BLaER1 (cell line): ENCODE measurements at regions not wholly inside any gene's neighbourhood (a gene's known extent, or its start where the extent isn't known, plus 50 kb on each side); places are given as distances from the start of the nearest gene placed in this dataset.

Source experiments
- H3K27ac ChIP-seq: shearing (Covaris generic); formaldehyde crosslinking; 2 replicates; pipeline ENCODE4 v1.8.1; 2022
- H3K27me3 ChIP-seq: shearing (Covaris generic); formaldehyde crosslinking; 2 replicates; pipeline ENCODE4 v1.8.1; 2022
- H3K36me3 ChIP-seq: shearing (Covaris generic); formaldehyde crosslinking; 2 replicates; pipeline ENCODE4 v1.8.1; 2022
- H3K4me1 ChIP-seq: shearing (Covaris generic); formaldehyde crosslinking; 2 replicates; pipeline ENCODE4 v1.8.1; 2022
- H3K4me2 ChIP-seq: shearing (Covaris generic); formaldehyde crosslinking; 2 replicates; pipeline ENCODE4 v1.8.1; 2022
- H3K4me3 ChIP-seq: shearing (Covaris generic); formaldehyde crosslinking; 2 replicates; pipeline ENCODE4 v1.8.1; 2022
- H3K9ac ChIP-seq: shearing (Covaris generic); formaldehyde crosslinking; 2 replicates; pipeline ENCODE4 v1.8.1; 2022
- H3K9me3 ChIP-seq: shearing (Covaris generic); formaldehyde crosslinking; 2 replicates; pipeline ENCODE4 v1.8.1; 2022
- H4K20me1 ChIP-seq: shearing (Covaris generic); formaldehyde crosslinking; 2 replicates; pipeline ENCODE4 v1.8.1; 2022
- Cebpa-rat ChIP-seq: shearing (Covaris generic); IDR thresholded peaks from 2 replicates; pipeline ENCODE4 v1.8.1; 2022

DNA sequence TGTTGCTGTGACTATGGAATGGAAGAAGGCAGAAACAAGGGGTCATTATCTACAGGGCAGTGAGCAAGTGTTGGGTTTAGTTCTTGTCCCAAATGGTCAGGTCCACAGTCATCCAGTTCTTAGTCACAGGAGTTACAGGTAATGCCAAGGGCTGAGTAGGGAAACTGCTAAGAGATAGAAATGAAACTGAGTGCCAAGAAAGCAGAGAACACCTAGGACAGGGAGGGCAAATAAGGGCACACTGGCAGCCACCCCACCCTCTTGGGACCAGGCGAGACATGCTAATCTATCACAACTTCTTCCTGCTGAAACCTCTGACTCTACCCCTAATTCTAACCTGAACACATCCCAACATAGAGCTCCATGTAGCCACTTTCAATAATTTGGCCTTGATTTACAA is 103.2 kb downstream of the KLF4 start:
- Histone ChIP-seq H3K4me3 (no peak overlapping the region), H3K4me2 (peak overlapping the region; percentile 45), H3K36me3 (no peaks in the 10 kb centered on the region), H3K27ac (no peak overlapping the region), H3K4me1 (peaks cover 21% of the 10 kb centered on the region), H3K9me3 (no peaks in the 10 kb centered on the region), H3K27me3 (no peaks in the 10 kb centered on the region), H3K9ac (no peak overlapping the region), H4K20me1 (no peaks in the 10 kb centered on the region)
- TF ChIP-seq Cebpa-rat = no peak
